ENCODE measurements at regions not wholly inside any gene's neighbourhood (a gene's known extent, or its start where the extent isn't known, plus 50 kb on each side); places are given as distances from the start of the nearest gene placed in this dataset.
"Not testable (repeated sequence)": the region's sequence is repeated elsewhere in the genome, so short reads cannot be mapped to it uniquely, and the experiment has no call there.

DNA sequence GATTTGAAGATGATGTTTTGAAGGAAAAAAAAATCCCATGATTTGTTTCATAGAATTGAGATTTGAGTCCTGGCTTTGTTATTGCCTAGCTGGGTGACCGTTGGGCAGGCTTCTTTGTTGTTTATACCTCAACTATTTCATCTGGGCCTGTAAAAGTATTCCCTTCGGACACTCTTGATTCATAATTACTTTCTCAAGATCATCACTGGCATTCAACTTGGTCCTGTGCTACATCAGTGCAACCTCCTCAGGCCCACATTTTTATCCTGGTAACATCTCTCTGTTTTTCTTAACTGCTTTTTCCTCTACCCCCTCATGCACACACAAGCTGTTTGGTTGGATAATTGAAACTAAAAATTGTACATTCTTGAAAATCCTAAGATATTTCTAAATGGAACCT is 67.5 kb upstream of the P3H2 start:
- DNase-seq: no peak

- peak; percentile 45 for DNase-seq
Observed at GRCh38 chr3:190183121-190183520, 62.4 kb upstream of the P3H2 start.

DNA sequence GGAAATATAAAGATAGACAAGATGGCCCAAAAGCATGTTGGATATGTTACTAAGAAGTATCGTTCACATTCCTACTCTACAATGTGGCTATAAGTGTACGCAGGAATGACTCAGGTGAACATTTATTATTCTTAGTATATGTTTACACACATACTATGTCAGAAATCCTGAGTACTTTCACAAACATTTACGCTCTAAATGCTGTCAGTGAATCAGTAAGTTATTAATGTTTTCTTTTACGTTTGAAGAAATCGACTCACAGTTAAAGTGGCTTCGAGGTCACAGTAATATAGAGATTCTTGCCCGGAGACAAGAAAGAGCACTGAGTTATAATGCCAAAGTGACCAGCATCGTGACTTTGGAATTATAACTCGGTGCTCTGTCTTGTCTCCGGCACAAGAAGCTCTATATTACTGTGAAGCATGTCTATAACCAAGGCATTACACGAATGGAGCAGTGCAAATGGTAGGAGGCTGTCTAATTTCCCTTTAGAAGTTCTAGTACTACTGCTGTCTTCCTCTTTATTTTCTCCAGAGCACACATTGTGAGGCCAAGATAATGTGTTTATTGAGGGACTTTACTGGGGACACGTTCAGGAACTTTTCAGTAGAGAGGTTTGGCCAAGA is 61.8 kb upstream of the P3H2 start:
- DNase-seq: no peak

DNA sequence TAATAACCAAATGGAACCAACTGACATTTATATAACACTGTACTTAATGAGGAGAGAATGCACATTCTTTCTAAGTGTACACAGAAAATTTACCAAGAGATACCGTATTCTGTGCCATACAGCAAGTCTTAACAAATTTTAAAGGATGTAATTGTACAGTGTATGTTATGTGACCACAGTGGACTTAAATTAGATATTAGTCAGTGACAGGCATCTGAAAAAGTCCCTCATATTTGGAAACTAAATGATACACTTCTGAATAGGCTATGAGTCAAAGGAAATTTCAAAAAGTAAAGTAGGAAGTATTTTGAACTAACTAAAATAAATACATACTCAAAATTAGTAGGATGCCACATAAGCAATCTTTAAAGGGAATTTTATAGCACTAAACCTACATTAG is 59.6 kb upstream of the P3H2 start:
- no peak for DNase-seq

GRCh38 chr3:190178779-190179178 is 58.1 kb upstream of the P3H2 start:
- DNase-seq: no peak

DNA sequence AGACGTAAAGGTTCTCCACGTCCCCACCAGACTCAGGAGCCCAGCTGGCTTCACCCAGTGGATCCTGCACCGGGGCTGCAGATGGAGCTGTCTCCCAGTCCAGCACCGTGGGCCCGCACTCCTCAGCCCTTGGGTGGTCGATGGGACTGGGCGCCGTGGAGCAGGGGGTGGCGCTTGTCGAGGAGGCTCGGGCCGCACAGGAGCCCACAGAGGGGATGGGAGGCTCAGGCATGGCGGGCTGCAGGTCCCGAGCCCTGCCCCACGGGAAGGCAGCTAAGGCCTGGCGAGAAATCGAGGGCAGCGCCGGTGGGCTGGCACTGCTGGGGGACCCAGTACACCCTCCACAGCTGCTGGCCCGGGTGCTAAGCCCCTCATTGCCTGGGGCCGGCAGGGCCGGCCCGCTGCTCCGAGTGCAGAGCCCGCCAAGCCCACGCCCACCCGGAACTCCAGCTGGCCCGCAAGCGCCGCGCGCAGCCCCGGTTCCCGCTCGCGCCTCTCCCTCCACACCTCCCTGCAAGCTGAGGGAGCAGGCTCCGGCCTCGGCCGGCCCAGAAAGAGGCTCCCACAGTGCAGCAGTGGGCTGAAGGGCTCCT is 56.3 kb upstream of the P3H2 start:
- DNase-seq: not testable (repeated sequence)

DNA sequence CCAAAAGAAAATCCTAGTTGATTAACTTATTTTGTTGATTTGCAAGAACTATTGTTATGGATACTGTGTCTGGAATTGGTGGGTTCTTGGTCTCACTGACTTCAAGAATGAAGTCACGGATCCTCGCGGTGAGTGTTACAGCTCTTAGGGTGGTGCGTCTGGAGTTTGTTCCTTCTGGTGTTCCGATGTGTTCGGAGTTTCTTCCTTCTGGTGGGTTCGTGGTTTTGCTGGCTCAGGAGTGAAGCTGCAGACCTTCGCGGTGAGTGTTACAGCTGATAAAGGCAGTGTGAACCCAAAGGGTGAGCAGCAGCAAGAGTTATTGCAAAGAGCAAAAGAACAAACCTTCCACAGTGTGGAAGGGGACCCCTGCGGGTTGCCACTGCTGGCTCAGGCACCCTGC is 55.4 kb upstream of the P3H2 start:
- DNase-seq: not testable (repeated sequence)

GRCh38 chr3:190175490-190175889 is 54.8 kb upstream of the P3H2 start:
- no peak for DNase-seq

GRCh38 chr3:190174471-190174870 is 53.8 kb upstream of the P3H2 start:
- no peak for DNase-seq

- no peak for DNase-seq
Observed at GRCh38 chr3:190173426-190173825, 52.7 kb upstream of the P3H2 start.

GRCh38 chr3:190172751-190173150 is 52.1 kb upstream of the P3H2 start:
- no peak for DNase-seq

Data from NCI-H2171 treated with DMSO at 0.1 percent for 48 hours (cell line).